AG09319 (cell line): ENCODE measurements at regions not wholly inside any gene's neighbourhood (a gene's known extent, or its start where the extent isn't known, plus 50 kb on each side); places are given as distances from the start of the nearest gene placed in this dataset.

Experiments
- DNase-seq: peaks from one replicate; pipeline ENCODE4 v3.0.0-alpha.2; 2010; ENCODE audit warnings: low read depth; ENCODE audit errors: extremely low read depth
- TF ChIP-seq, protein P1 (sequence below): IDR thresholded peaks from 2 replicates; pipeline ENCODE4 v1.5.1; 2011; ENCODE audit warnings: low read depth, mild to moderate bottlenecking, inconsistent platforms, low read length, moderate library complexity

DNA sequence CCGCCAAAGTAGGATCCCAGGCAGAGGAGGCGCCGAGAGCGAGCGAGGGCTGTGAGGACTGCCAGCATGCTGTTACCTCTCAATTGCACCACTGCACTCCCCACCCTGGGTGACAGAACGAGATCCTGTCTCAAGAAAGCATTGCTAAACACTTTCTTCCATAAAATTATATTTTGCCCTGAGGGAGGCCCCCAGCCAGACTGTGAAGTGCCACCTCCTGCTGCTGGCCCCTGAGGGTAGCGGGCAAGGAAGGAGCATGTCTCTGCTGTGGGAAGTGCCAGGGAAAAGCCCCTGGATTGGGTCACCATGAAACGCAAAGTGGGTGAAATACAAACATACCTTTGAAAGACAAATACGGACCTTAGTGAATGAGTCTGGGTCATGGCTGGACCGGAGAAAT lies 78.0 kb upstream of the AMZ2 start:
- TF ChIP-seq, protein P1, sequence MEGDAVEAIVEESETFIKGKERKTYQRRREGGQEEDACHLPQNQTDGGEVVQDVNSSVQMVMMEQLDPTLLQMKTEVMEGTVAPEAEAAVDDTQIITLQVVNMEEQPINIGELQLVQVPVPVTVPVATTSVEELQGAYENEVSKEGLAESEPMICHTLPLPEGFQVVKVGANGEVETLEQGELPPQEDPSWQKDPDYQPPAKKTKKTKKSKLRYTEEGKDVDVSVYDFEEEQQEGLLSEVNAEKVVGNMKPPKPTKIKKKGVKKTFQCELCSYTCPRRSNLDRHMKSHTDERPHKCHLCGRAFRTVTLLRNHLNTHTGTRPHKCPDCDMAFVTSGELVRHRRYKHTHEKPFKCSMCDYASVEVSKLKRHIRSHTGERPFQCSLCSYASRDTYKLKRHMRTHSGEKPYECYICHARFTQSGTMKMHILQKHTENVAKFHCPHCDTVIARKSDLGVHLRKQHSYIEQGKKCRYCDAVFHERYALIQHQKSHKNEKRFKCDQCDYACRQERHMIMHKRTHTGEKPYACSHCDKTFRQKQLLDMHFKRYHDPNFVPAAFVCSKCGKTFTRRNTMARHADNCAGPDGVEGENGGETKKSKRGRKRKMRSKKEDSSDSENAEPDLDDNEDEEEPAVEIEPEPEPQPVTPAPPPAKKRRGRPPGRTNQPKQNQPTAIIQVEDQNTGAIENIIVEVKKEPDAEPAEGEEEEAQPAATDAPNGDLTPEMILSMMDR: no peak
- DNase-seq: no peak

- DNase-seq: no peak
- TF ChIP-seq, protein P1: no peak
These were observed 77.6 kb upstream of the AMZ2 start for GRCh38 chr17:68170246-68170645.

GRCh38 chr17:68172461-68172954 lies 75.3 kb upstream of the AMZ2 start:
- TF ChIP-seq, protein P1: peak; percentile 92
- peak; percentile 18 for DNase-seq

DNA sequence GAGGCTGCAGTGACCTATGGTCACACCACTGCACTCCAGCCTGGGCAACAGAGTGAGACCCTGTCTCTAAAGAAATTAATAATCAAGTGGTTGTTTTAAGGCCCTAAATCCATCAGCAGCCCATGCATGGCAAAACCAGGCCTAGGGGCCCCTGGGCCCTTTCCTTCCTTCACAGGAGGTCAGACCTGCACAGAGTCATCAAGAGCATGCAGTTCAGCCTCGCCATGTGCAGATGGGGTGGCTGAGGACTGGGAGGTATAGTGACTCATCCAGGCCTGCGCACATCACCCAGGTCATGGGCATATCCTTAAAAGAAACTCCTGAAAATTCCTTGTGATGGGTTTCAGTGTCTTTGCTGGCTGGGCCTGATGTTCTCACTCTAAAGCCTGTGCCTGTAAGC lies 72.4 kb upstream of the AMZ2 start:
- no peak for DNase-seq
- TF ChIP-seq, protein P1: no peak

DNA sequence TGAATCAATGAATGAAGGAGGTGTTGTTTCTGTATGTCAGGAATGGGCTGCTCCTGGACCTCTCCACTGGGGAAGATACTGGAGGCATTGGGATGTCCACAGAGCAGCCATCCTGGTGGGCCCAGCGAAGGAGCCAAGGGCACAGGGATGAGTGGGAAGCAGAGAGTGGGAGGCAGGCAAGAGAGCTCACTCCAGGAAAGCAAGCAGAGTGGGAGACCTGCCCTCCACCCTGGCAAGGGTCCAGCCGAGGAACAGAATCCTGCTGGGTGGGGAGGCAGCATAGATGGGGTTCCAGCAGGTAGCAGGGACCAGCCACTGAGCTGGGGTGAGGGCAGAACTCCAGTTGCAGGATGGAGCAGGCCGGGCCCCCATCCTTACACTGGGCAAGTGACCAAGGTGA lies 71.9 kb upstream of the AMZ2 start:
- TF ChIP-seq, protein P1: no peak
- DNase-seq: no peak

GRCh38 chr17:68176718-68177117 lies 71.1 kb upstream of the AMZ2 start:
- no peak for DNase-seq
- TF ChIP-seq, protein P1: no peak

DNA sequence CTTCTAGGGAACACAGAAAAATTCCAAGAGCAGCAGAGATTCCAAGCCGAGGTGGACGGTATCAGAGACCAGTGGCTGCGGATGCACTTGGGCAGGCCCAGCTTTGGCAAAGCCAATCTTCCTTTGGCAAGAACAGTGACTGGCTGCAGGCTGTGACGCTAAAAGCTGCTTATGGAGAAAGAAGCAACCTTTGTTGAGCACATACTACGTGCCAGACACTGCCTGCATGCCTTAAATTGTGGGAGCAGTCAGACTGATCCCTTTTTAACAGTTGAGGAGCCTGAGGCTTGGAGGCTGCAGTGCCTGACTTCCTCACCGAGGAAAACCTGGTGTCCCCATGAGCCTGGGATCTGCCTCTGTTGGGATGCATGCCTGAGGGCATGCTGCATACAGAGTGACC lies 69.0 kb upstream of the AMZ2 start:
- TF ChIP-seq, protein P1: no peak
- no peak for DNase-seq
